A549 (cell line): ENCODE measurements at regions not wholly inside any gene's neighbourhood (a gene's known extent, or its start where the extent isn't known, plus 50 kb on each side); places are given as distances from the start of the nearest gene placed in this dataset.
A peak's percentile ranks its signal among the peaks of the same experiment; 100 is the strongest.

Source experiments
- ATAC-seq, 2 experiments: fragments of 200-7000 bp in 1 of 2; fragments of >200 bp in 1 of 2; cut with Nextera tagmentation in 1 of 2; cut with Tn5 transposase in 1 of 2; 3 replicates each; pipeline versions ENCODE4 v1.8.0 to v1.9.1; 2018 to 2020; ENCODE audit warnings: mild to moderate bottlenecking in 1 of 2, moderate library complexity in 1 of 2
- CTCF ChIA-PET: fragments of 300-600 bp; sonication (Branson Sonifier 250); formaldehyde crosslinking; extraction: SDS; loops from one replicate; lab custom pipeline; 2021; ENCODE audit warnings: antibody characterized with exemption, inconsistent platforms; lab: Yijun Ruan, JAX
- POLR2A ChIA-PET: fragments of 350-600 bp; formaldehyde crosslinking; extraction: SDS; loops from one replicate; lab custom pipeline; 2021; ENCODE audit warnings: antibody characterized with exemption, inconsistent platforms; lab: Yijun Ruan, JAX
- DNase-seq, 2 experiments: peaks; one replicate each; pipeline versions ENCODE4 v3.0.0 to v3.0.0-alpha.2; 2011 to 2016; ENCODE audit warnings: low read depth in 1 of 2, low spot score in 1 of 2
- FAIRE-seq: peaks from 2 replicates; lab custom pipeline; 2011; peaks lifted over from hg19 to GRCh38; lab: Jason Lieb, UNC
- H3K27ac ChIP-seq, 2 experiments: fragments of >200 bp; sonication (Bioruptor Twin); formaldehyde crosslinking; 3 replicates each; pipeline ENCODE4 v1.5.1; 2016 to 2017
- H3K4me1 ChIP-seq: fragments of >200 bp; sonication (Bioruptor Twin); formaldehyde crosslinking; 3 replicates; pipeline ENCODE4 v1.6.1; 2016
- H3K4me2 ChIP-seq: fragments of >200 bp; sonication (Bioruptor Twin); formaldehyde crosslinking; 3 replicates; pipeline ENCODE4 v1.6.1; 2016
- H3K4me3 ChIP-seq: fragments of >200 bp; sonication (Bioruptor Twin); formaldehyde crosslinking; 3 replicates; pipeline ENCODE4 v1.5.1; 2016
- H3K9me3 ChIP-seq: fragments of >200 bp; sonication (Bioruptor Twin); formaldehyde crosslinking; 3 replicates; pipeline ENCODE4 v1.6.1; 2016
- CBX2 ChIP-seq: fragments of 200-600 bp; sonication (generic); IDR thresholded peaks from 2 replicates; pipeline ENCODE4 v1.6.1; 2016; ENCODE audit warnings: low read depth, mild to moderate bottlenecking, borderline replicate concordance
- CHD4 ChIP-seq: fragments of 200-600 bp; sonication (generic); IDR thresholded peaks from 2 replicates; pipeline ENCODE4 v1.6.1; 2016; ENCODE audit warnings: antibody characterized with exemption, mild to moderate bottlenecking, borderline replicate concordance
- CTCF ChIP-seq: fragments of >200 bp; sonication (Bioruptor Twin); formaldehyde crosslinking; IDR thresholded peaks from 3 replicates; pipeline ENCODE4 v1.5.1; 2016
- EHMT2 ChIP-seq: fragments of 200-600 bp; sonication (generic); IDR thresholded peaks from 2 replicates; pipeline ENCODE4 v1.6.1; 2016; ENCODE audit warnings: antibody characterized with exemption, low read depth, mild to moderate bottlenecking, moderate library complexity
- EP300 ChIP-seq, 2 experiments: fragments of >200 bp; sonication (Bioruptor Twin); formaldehyde crosslinking; IDR thresholded peaks; 2 replicates in 1 of 2; 3 replicates in 1 of 2; pipeline ENCODE4 v1.6.1; 2016 to 2017
- KDM1A ChIP-seq: fragments of 200-600 bp; sonication (generic); IDR thresholded peaks from 2 replicates; pipeline ENCODE4 v1.6.1; 2016; ENCODE audit warnings: low read depth, mild to moderate bottlenecking
- KDM5A ChIP-seq: fragments of 200-600 bp; sonication (generic); IDR thresholded peaks from 2 replicates; pipeline ENCODE4 v1.6.1; 2016; ENCODE audit warnings: antibody characterized with exemption, mild to moderate bottlenecking
- MAFK ChIP-seq: fragments of 450-650 bp; IDR thresholded peaks from 2 replicates; pipeline ENCODE4 v1.6.1; 2014; ENCODE audit not compliant: partially characterized antibody
- MAX ChIP-seq: IDR thresholded peaks from 2 replicates; pipeline ENCODE4 v1.6.1; 2012
- MAZ ChIP-seq: fragments of 150-350 bp; IDR thresholded peaks from 2 replicates; pipeline ENCODE4 v1.6.1; 2014; ENCODE audit warnings: antibody characterized with exemption, low read depth, low read length, borderline replicate concordance
- NFE2L2 ChIP-seq: fragments of 150-350 bp; conservative IDR thresholded peaks from 2 replicates; pipeline ENCODE4 v1.6.1; 2014; ENCODE audit warnings: low read length
- NPAS2 ChIP-seq: fragments of 250-450 bp; sonication (Bioruptor Pico); IDR thresholded peaks from 2 replicates; pipeline ENCODE4 v1.8.0; 2022; ENCODE audit warnings: mild to moderate bottlenecking, moderate library complexity, borderline replicate concordance
- PBX3 ChIP-seq: IDR thresholded peaks from 2 replicates; pipeline ENCODE4 v1.6.1; 2012
- PHF8 ChIP-seq: fragments of 200-600 bp; sonication (generic); IDR thresholded peaks from 2 replicates; pipeline ENCODE4 v1.6.1; 2016; ENCODE audit warnings: low read depth, mild to moderate bottlenecking, antibody characterized with exemption, moderate library complexity, borderline replicate concordance
- RAD21 ChIP-seq, 2 experiments: fragments of >200 bp in 1 of 2; sonication (Bioruptor Twin) in 1 of 2; formaldehyde crosslinking in 1 of 2; IDR thresholded peaks in 1 of 2; conservative IDR thresholded peaks in 1 of 2; 2 replicates in 1 of 2; 3 replicates in 1 of 2; pipeline ENCODE4 v1.6.1; 2012 to 2018; ENCODE audit warnings: inconsistent platforms in 1 of 2
- RNF2 ChIP-seq: fragments of 200-600 bp; sonication (generic); IDR thresholded peaks from 2 replicates; pipeline ENCODE4 v1.6.1; 2016; ENCODE audit warnings: low read depth, mild to moderate bottlenecking, antibody characterized with exemption, moderate library complexity, borderline replicate concordance
- SMC3 ChIP-seq: fragments of >200 bp; sonication (Bioruptor Twin); formaldehyde crosslinking; IDR thresholded peaks from 3 replicates; pipeline ENCODE4 v1.6.1; 2018; ENCODE audit warnings: inconsistent platforms
- USF2 ChIP-seq: fragments of 450-650 bp; IDR thresholded peaks from 2 replicates; pipeline ENCODE4 v1.6.1; 2014; ENCODE audit warnings: antibody characterized with exemption
- ZC3H11A ChIP-seq: fragments of 450-650 bp; IDR thresholded peaks from 2 replicates; pipeline ENCODE4 v1.6.1; 2014; ENCODE audit warnings: antibody characterized with exemption, mild to moderate bottlenecking
- ZNF302 ChIP-seq: fragments of 250-450 bp; sonication (Bioruptor Pico); IDR thresholded peaks from 2 replicates; pipeline ENCODE4 v1.9.0; 2021; ENCODE audit warnings: inconsistent platforms, mild to moderate bottlenecking, moderate library complexity
- ZSCAN20 ChIP-seq: fragments of 250-450 bp; sonication (Bioruptor Pico); IDR thresholded peaks from 2 replicates; pipeline ENCODE4 v1.8.0; 2022; ENCODE audit warnings: mild to moderate bottlenecking, moderate library complexity
- WGBS: methylation state at CpG from one replicate; pipeline ENCODE4 v1.1.6; 2017; ENCODE audit errors: missing lambda C conversion rate; 5-methylcytosine and 5-hydroxymethylcytosine counted together

GRCh38 chr4:125750399-125750798 lies 435.6 kb downstream of the FAT4 start (continued):
- TF ChIP-seq PBX3 (no peak), CBX2 (no peak), EHMT2 (no peak), CHD4 (no peak), SMC3 (no peak), RNF2 (no peak)

- Histone ChIP-seq H3K9me3 (no peaks in the 10 kb centered on the region), H3K4me1 (no peaks in the 10 kb centered on the region), H3K4me2 (0 out of 3 replicates have a peak overlapping the region, but pooled peaks have one; percentile 19), H3K4me3 (no peak overlapping the region), H3K27ac (no peak overlapping the region)
- 25% methylated on average over 6 of the region's 6 CpGs for WGBS
- ChIA-PET CTCF (interaction anchor here (0.5 to 2.4 kb wide), 18 partner anchors 9 to 1734 kb away, joined by 3 to 25 read pairs (median 3); partner anchors contain the start of gene FAT4), POLR2A (no interaction called here)
- ATAC-seq: peak; percentile 95 to 97
- TF ChIP-seq SMC3 (peak; percentile 75), PHF8 (no peak), RAD21 (conservative IDR thresholded peaks at IDR 0.05 in 1 of 2, IDR thresholded peaks at IDR 0.05 in 1 of 2) (peak; percentile 78 to 86), EP300 (IDR thresholded peaks at IDR 0.05) (no peak), CTCF (peak; percentile 55)
- TF ChIP-seq, all 56 proteins: peak for 3
- DNase-seq (peak; percentile 17 to 68), FAIRE-seq (no peak)
Measured at GRCh38 chr4:125750828-125751466, 436.2 kb downstream of the FAT4 start.

GRCh38 chr4:125758438-125758837 lies 443.7 kb downstream of the FAT4 start:
- CTCF ChIA-PET: no interaction called here
- no peak for FAIRE-seq

GRCh38 chr4:125760201-125760819 lies 445.6 kb downstream of the FAT4 start:
- no peak for DNase-seq
- no peak overlapping the region for H3K4me2 ChIP-seq
- no peak for FAIRE-seq
- no peak for ATAC-seq
- WGBS: 74% methylated on average over 2 of the region's 2 CpGs
- TF ChIP-seq KDM5A (no peak), KDM1A (no peak), MAX (no peak), NFE2L2 (no peak), RAD21 (conservative IDR thresholded peaks at IDR 0.05 in 1 of 2, IDR thresholded peaks at IDR 0.05 in 1 of 2) (no peak), ZNF302 (CRISPR knock-in tag) (no peak), ZSCAN20 (CRISPR knock-in tag) (no peak), MAFK (no peak), MAZ (no peak), USF2 (no peak)
- TF ChIP-seq, all 56 proteins: peak for 0
- ChIA-PET CTCF (interaction anchor here (1.1 to 1.9 kb wide), 2 partner anchors 9 to 447 kb away, joined by 3 to 8 read pairs; no protein-coding TSS in a partner anchor), POLR2A (no interaction called here)
- H3K4me1 ChIP-seq: no peaks in the 10 kb centered on the region
- no peak overlapping the region for H3K27ac ChIP-seq
- H3K9me3 ChIP-seq: no peaks in the 10 kb centered on the region
- H3K4me3 ChIP-seq: no peak overlapping the region

More at GRCh38 chr4:125758438-125758837, 443.7 kb downstream of the FAT4 start:
- Histone ChIP-seq H3K9me3 (no peaks in the 10 kb centered on the region), H3K4me1 (no peaks in the 10 kb centered on the region), H3K4me3 (no peak overlapping the region), H3K27ac (no peak overlapping the region), H3K4me2 (no peak overlapping the region)
- TF ChIP-seq ZC3H11A (no peak), KDM5A (no peak), MAFK (no peak), EP300 (IDR thresholded peaks at IDR 0.05) (no peak), NPAS2 (CRISPR knock-in tag) (no peak)
- POLR2A ChIA-PET: no interaction called here
- 3% methylated on average over 1 of the region's 1 CpG for WGBS
- no peak for DNase-seq
- ATAC-seq: no peak
